ENCODE measurements at regions not wholly inside any gene's neighbourhood (a gene's known extent, or its start where the extent isn't known, plus 50 kb on each side); places are given as distances from the start of the nearest gene placed in this dataset.
"Not testable (repeated sequence)": the region's sequence is repeated elsewhere in the genome, so short reads cannot be mapped to it uniquely, and the experiment has no call there.

GRCh38 chr2:88927128-88927527 lies 235.7 kb downstream of the RPIA start:
- no peak for DNase-seq

DNA sequence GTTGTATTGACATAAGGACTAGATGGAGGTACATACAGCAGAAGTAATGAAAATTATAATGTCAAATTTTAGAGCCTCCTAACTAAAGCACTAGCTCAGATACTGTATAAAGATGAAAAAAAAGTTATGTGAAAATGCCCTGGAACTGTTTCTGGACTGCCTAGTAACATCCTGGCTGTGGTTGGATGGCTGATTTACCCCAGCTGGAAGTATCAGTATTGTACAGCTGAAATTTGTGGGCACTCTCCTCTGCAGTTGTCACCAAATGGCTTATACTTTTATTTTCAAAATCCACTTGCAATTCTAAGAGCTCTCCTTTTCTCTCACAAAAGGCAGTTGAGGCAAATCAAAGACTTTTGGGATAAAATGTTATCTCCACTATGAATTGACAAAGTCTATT lies 239.2 kb downstream of the RPIA start:
- no peak for DNase-seq

DNA sequence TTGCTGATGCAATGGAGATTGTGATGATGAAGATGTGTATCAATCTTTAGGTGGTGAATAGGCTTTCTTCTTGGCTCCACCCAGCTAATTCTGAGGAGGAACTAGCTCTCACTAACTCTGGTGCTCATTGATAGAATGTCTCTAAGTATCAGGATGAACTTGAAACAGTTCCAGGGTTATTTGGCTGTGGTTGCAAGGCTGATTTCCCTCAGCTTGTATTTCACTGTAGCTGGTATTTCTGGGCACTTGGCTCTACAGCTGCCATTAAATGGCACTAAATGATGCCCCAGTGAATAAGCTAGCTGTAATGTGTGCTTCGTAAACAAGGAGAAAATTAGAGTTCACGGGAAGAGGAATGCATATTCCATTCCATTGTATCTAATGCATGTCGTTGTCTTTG lies 241.2 kb downstream of the RPIA start:
- DNase-seq: no peak

- no peak for DNase-seq
Observed at GRCh38 chr2:88933091-88933490, 241.6 kb downstream of the RPIA start.

- peak; percentile 53 to 74 for DNase-seq
Observed at GRCh38 chr2:88933980-88934379, 242.5 kb downstream of the RPIA start.

DNA sequence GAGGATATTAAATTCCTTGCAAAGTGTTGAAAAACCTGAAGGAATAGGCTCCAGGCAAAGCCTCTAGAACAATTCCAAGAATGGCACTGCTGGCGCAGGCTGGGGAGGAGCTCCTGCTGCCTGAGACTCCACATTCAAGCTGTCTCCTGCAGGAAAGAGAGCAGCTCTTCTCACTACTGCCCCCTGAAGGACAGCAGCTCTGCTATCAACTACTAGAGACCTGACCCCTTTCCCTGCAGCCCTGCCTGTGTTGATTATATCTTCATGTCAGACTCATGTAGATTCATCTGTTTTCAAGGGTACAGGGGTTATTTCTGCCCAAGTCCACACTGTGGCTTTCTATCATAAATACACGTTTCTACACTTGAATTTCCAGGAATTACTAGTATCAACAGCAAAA lies 249.7 kb downstream of the RPIA start:
- DNase-seq: peak; percentile 60 to 68

DNA sequence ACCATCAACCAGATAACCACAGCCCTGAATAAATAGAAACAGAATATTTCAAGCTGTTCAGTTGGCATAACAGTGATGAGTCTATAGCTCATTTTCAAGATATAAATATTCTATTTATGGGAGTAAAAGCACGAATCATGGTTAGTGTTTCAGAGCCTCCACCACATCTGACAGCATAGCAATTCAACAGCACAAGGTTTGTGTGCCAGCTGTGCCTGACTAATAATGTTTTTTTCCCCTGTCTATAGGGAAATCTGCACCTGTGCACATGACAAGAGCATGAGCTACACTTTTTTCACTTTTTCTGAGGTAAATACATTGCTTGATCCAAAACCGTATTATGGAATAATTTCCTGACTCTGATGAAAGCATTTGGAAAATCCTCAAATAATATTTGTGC lies 251.3 kb downstream of the RPIA start:
- DNase-seq: no peak

DNA sequence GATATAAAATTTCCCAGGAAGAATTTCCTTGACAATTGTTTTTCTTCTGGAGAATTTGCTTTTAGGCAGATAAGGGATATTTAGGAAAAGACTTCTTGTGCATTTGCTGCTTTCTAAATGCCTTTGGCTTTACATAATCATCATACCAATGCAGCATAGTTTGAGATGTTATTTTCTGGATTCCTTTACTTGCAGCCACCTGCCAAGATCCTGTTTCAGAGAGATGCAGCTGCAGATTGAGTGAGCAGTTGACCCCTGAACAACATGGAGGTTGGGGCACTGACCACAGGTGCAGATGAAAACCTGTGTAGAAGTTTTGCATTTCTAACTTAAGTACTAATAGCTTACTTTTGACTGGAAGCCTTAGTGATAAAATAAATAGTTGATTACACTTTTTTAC lies 257.9 kb downstream of the RPIA start:
- no peak for DNase-seq

- peak; percentile 13 to 57 for DNase-seq
Observed at GRCh38 chr2:88950010-88950409, 258.5 kb downstream of the RPIA start.

- DNase-seq: no peak
Observed at GRCh38 chr2:88955607-88956006, 264.1 kb downstream of the RPIA start.

- peak; percentile 9 to 57 for DNase-seq
Observed at GRCh38 chr2:88959480-88960204, 268.2 kb downstream of the RPIA start.

DNA sequence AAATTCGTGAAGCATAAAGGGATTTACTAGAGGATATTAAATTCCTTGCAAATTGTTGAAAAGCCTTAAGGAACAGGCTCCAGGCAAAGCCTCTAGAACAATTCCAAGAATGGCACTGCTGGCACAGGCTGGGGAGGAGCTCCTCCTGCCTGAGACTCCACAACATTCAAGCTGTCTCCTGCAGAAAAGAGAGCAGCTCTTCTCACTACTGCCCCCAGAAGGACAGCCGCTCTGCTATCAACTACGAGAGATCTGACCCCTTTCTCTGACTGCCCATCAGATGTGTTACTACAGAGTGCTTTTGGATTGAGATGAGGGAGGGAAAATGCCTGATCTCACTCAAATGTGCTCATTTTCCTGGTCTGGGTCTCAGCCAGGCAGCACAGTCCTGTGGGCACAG lies 269.9 kb downstream of the RPIA start:
- peak; percentile 10 to 28 for DNase-seq

- no peak for DNase-seq
Observed at GRCh38 chr2:88967844-88968243, 276.4 kb downstream of the RPIA start.

GRCh38 chr2:88978011-88978410 lies 286.5 kb downstream of the RPIA start:
- not testable (repeated sequence) for DNase-seq

- not testable (repeated sequence) for DNase-seq
Observed at GRCh38 chr2:88978446-88978845, 287.0 kb downstream of the RPIA start.

DNA sequence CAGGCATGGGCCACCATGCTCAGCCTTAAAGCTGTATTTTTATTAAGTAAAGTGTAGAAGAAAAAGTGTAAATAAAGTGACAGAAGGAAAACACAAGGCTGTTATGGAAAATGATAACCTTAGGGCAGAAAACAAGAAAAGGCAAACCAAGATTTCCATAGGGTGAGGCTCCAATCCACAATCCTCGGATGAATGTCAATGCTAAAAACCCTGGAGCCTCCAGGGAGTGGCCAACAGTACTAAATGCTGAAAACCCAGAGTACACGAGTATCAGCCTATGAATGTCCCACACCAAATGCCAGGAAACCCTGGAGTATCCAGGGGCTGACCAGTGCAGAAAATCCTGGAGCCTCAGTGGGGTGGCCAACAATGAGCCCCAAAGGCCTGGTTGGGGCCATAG lies 292.6 kb downstream of the RPIA start:
- not testable (repeated sequence) for DNase-seq

DNA sequence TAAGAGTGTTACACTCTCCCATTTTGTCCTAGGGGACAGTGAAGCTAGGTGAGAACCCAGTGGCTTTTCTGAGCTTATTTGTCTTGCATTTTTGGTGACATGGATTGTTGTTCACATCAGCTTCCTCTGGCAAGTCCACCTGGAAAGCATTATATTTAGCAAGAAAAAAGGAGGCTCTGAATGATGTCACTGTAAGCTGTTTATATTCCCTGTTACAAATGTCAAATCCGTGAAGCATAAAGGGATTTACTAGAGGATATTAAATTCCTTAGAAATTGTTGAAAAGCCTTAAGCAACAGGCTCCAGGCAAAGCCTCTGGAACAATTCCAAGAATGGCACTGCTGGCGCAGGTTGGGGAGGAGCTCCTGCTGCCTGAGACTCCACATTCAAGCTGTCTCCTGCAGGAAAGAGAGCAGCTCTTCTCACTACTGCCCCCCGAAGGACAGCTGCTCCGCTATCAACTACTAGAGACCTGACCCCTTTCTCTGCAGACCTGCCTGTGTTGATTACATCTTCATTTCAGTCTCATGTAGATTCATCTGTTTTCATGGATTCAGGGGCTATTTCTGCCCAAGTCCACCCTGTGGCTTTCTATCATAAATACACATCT lies 295.4 kb downstream of the RPIA start:
- DNase-seq: peak; percentile 18 to 25

- DNase-seq: not testable (repeated sequence)
Observed at GRCh38 chr2:88988617-88989016, 297.1 kb downstream of the RPIA start.

DNA sequence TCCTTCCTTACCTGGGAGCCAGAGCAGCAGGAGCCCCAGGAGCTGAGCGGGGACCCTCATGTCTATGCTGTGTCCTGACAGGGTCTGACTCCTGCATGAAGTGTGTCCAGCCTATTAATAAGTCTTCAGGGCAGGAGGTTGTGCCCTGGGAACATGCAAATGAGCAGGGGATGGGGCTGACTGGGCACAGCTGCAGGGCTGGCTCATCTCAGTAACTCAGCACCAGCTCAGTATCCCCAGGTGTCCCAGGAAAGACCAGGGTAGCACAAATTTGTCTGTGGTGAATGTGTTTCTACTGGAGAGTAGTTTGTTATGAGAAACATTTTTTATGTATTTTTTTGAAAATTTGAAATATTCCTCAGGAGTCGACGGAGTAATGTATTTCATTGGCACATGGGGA lies 301.3 kb downstream of the RPIA start:
- not testable (repeated sequence) for DNase-seq

- not testable (repeated sequence) for DNase-seq
Observed at GRCh38 chr2:88994856-88995255, 303.4 kb downstream of the RPIA start.

DNA sequence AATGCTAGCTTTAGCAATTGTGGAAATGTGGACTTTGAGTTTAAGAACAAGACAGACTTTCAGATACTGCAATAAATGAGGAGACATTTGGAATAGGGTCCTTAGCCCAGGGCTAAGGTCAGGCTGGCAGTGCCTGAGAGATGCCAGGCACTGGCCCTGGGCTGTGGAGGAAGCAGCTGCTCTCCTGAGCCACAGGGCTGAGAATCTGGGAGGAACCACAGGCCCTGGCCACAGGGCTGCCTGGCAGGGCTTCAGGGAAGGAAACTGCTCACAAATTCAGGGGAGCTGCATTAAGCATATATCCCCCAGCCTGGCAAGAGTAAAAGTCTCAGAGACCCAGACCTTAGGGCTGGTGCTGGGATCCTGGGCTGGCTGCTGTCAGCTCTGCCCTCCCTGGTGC lies 305.1 kb downstream of the RPIA start:
- peak; percentile 2 for DNase-seq

DNA sequence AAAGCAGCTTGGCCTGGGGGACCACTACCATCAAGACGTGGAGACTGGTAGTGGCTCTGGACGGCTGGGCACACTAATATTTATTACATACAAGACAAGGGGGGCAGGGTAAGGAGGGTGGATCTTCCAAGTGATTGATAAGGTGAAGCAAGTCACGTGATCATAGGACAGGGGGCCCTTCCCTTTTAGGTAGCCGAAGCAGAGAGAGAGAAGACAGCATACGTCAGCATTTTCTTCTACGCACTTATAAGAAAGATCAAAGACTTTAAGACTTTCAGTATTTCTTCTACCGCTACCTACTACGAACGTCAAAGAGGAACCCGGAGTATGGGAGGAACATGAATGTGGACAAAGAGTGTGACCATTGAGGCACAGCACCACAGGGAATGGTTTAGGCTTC lies 307.9 kb downstream of the RPIA start:
- DNase-seq: no peak

DNA sequence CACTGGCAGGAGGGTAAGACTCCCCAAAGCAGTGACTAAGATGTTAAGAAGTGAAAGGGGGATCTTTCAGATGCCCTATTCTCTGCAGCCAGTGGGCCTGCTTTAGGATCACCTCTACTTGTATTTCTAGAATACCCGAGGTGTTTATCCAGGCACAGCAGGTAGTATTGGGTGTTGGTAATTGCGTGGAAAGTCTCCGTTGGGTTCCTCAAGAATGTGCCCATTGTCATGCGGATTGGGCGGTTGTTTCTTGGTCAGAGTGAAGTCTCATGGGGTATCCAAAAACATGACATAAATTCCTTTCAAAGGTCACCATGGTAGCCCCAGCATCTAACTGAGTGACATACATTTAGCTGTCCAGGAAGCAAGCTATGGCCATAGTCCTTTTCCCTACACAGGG lies 308.8 kb downstream of the RPIA start:
- DNase-seq: no peak

DNA sequence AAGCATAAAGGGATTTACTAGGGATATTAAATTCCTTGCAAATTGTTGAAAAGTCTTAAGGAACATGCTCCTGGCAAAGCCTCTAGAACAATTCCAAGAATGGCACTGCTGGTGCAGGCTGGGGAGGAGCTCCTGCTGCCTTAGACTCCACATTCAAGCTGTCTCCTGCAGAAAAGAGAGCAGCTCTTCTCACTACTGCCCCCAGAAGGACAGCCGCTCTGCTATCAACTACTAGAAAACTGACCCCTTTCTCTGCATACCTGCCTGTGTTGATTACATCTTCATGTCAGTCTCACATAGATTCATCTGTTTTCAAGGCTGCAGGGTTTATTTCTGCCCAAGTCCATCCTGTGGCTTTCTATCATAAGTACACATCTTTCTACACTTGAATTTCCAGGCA lies 312.8 kb downstream of the RPIA start:
- not testable (repeated sequence) for DNase-seq

DNA sequence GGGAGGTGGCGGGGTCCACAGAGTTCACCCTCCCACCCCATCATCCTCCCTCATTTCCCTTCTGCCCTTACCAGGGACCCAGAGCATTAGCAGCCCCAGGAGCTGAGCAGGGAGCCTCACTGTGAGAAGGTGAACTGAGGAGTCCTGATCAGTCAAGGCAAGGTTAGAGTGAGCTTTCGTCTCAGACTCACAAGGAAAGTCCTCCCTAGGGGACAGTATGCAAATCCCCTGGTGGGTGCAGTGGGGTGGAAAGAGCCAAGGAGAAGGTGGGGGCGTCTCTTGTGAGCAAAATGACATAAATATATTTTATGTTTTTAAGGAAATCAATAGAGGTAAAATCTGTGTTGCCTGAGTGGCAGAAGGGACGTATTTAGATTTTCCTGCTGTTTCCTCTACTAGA lies 329.1 kb downstream of the RPIA start:
- DNase-seq: not testable (repeated sequence)
